NCI-H146 (cell line): ENCODE measurements at regions not wholly inside any gene's neighbourhood (a gene's known extent, or its start where the extent isn't known, plus 50 kb on each side); places are given as distances from the start of the nearest gene placed in this dataset.

ENCODE experiments used
- DNase-seq: peaks from one replicate; lab custom pipeline; 2025; lab: John Stamatoyannopoulos, UW

DNA sequence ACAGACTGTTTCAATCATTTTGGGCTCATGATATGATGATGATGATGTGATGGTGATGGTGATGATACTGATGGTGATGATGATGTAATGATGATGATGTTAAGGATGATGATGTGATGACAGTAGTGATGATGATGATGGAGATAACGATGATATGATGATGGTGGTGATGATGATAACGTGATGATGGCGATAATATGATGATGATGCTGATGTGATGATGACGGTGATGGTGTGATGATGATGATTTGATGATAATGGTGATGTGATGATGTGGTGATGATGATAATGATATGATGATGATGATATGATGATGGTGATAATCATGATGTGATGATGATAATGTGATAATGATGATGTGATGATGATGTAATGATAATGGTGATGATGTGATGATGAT lies 612.6 kb downstream of the AACS start:
- DNase-seq: no peak

GRCh38 chr12:125678589-125678993 lies 613.4 kb downstream of the AACS start:
- no peak for DNase-seq

DNA sequence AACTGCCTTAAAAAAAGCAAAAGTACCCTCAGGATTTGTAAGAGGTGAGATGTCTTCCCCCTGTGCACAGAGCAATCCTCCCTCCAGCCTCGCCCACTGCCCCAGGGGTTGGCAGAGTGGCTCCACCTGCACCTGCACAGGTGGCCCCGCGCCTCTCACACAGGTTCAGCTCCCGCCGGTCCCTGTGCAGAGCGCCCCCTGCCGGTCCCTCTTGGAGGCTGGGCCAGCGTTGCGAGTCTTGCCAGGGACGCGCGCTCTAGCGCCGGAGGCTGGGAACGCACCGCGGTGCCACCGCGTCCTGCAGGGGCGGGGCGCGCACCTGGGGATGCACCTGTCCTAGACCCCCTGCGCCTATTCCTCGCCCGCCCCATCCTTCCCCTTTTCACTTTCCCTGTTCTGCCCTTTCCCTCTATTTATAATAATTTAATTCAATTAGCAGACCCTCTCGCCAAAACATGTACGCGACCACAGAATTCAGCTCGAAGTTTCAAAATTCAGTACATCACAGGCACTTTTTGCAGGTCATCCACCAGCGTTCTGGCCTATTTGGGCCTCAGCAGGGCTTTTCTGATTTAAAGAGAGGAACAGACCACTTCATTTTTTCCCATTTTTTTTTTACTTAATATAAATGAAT lies 618.6 kb downstream of the AACS start:
- peak; percentile 66 for DNase-seq

- no peak for DNase-seq
Measured at GRCh38 chr12:125684968-125685790, 619.9 kb downstream of the AACS start.

DNA sequence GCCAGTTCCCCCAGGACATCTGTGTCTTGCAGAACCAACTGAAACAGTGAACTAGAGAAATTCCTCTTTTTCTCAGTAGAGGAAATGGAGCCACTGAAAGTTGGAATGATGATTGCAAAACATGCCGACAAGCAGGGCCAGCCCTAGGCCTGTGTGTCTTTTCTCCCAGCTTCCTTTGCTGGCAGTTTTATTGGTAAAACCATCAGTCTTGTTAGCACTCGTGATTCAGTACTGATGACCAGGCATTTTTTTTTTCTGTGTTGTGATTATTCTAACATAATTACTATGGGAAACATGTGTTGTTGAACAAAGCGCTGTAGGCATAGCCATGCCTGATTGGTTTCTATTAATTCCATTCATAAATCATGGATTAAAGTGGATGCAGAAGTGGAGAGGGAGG lies 620.7 kb downstream of the AACS start:
- no peak for DNase-seq

- DNase-seq: no peak
Measured at GRCh38 chr12:125687403-125687802, 622.2 kb downstream of the AACS start.

GRCh38 chr12:125687820-125688219 lies 622.6 kb downstream of the AACS start:
- DNase-seq: no peak

DNA sequence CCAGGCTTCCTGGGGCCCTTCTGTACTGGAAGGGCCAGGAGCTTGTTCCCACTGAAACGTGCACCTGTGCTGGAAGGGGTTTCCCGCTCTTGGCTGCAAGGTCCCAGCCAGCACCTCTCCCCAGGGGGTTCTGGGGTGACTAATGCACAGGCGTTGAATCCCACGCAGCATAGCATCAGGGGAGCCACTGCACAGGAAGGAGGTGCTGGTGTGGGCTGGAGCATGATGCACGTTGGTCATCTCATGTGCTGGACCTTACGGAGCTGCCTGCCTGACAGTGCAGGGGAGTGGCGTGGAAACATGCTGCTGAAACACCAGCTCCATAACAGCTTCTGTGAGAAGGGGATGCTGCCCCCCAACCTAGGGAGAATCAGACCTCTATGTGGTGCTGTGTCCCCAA lies 623.0 kb downstream of the AACS start:
- DNase-seq: no peak

DNA sequence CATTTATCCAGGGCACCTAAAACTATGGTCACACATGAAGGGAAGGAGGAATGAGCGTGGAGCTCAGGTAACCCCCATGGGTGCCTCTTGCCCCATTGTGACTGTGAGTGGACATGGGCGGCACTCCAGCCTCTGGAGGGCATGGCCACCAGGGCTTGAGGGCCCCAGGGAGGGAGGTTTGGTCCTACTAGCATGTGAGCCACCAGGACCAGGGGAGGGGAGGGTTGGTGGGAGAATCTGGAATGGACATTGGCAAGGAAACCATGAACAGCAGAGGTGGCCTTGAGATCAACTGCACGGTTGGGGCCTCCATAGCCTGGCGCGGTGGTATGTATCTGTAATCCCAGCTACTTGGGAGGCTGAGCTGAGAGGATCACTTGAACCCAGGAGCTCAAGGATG lies 623.6 kb downstream of the AACS start:
- no peak for DNase-seq

GRCh38 chr12:125689576-125690410 lies 624.6 kb downstream of the AACS start:
- DNase-seq: no peak

GRCh38 chr12:125690841-125691240 lies 625.6 kb downstream of the AACS start:
- no peak for DNase-seq

- DNase-seq: no peak
Measured at GRCh38 chr12:125696054-125696453, 630.8 kb downstream of the AACS start.

DNA sequence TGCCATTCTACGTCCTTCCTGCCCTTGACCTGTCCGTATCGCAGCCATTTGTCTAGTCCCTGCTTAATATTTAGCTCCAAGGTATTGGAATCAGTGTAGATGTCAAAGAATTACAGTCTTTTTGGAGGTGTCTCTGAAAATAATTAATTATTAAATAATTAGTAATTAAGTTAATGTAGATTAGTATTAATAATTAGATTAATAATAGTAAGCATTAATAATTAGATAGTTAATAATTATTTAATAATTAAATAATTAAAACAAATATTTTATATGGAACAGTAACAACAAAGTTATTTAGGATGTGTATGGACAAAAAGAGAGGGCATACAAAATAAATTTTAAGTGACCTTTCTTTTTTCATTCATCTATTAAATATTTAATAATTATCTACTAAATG lies 639.6 kb downstream of the AACS start:
- DNase-seq: no peak

DNA sequence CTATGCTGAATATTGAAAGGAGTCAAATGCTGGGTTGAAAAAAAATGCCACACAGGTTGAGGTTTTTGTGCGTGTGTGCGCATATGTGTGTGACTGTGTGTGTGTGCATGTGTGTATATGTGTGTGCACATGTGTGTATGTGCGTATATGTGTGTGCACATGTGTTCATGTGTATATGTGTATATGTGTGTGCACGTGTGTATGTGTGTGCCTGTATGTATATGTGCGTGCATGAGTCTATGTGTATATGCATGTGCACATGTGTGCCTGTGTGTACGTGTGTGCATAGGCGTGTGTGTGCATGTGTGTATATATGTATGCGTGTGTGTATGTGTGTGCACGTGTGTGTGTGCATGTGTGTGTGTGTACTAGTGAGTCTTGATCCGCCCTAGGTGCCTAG lies 655.7 kb downstream of the AACS start:
- DNase-seq: no peak

- DNase-seq: no peak
Measured at GRCh38 chr12:125734137-125734536, 668.9 kb downstream of the AACS start.

GRCh38 chr12:125738211-125738610 lies 673.0 kb downstream of the AACS start:
- no peak for DNase-seq

GRCh38 chr12:125742413-125742812 lies 677.2 kb downstream of the AACS start:
- no peak for DNase-seq

DNA sequence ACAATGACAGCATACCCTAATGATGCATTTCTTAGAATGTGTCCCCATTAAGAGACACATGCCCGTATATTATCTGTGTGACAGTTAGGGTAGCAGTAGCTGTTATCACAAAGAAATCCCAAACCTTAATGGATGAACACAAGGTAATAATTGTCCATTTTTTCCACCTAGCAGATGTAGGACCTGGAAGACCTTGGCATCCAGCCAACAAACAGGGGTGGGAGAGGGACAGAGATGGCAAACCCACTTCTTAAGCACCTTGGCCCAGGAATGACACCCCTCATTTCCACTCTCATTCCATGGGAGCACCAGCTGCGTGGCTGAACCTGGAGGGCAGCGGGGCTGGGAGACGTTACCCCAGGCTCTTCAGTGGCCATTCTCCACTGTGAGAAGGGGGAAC lies 679.0 kb downstream of the AACS start:
- no peak for DNase-seq

DNA sequence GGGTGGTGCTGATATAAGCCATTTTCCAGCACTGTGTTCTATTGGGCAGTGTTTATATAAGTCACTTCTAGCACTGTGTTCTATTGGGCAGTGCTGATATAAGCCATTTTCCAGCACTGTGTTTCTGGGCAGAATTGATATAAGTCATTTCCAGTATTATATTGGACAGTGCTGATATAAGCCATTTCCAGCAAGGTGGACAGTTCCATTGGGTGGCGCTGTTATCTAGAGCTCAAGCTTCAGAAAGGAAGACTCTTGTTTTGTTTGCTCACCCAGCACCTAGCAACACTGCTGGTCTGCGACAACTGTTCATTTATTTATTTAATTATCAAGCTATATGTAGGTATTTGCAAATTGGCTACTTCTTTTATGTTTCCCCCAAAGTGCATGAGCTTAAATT lies 690.3 kb downstream of the AACS start:
- no peak for DNase-seq

DNA sequence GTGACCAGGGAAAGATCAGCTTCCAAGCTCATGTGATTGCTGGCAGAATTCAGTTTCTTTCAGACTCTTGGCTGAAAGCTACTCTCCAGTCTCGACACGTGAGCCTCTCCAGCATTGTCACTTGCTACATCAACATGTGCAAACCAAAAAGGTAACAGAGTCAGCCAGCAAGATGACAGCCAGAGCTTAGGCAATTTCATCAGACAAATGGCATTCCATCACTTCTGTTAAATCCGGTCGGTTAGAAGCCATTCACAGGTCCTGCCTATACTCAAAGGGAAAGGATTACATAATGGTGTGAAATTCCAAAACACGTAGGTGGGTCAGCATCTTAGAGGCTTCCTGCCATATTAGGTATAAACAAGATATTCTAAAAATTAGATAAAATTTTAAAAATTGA lies 700.9 kb downstream of the AACS start:
- DNase-seq: no peak

DNA sequence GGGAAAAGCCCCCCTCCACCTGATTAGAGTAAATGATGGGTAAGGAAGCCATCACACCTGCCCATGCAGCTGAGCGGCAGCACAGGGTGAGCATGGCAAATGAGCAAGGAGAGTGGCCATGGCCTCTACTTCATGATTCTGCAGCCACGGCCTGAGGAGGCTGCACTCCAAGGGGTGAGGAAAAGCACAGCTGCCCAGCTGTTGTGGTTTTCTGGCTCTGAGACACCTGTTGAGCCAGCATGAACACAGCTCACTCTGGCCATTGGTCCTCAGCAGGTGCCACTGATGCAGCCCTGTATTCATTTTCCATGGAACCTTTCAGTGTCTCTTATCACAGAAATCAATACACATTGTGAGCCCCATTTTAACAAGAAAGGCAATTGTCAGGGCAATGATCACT lies 707.2 kb downstream of the AACS start:
- DNase-seq: no peak

DNA sequence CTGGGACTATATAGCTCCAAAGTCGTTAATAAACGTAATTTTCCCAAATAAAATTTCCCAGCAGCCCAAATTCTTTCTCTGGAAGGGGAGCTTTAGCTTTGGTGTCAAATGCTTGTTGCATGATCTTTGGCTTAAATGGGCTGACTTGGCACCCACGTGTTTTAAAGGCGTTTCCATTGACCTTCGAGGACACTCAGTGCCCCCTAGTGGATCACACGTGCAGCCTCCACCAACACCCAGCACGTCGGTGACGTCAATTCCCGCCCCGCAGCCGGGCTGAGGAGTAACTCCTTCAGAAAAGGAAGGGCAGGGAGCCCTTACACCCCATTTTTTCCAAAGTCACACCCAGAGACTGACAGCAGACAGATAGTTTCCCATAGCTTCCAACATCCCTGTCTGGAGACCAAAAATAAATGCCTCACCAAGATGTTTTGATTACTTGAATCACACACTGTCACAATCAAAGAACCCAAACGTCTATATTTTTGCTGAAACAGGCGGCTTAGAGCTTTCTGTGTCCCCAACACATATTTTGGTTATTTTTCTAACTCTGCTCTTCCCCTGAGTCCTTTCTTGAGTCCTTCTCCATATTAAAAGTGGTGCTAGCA lies 707.9 kb downstream of the AACS start:
- peak; percentile 44 for DNase-seq
